HG03025 (cell line): ENCODE measurements at regions not wholly inside any gene's neighbourhood (a gene's known extent, or its start where the extent isn't known, plus 50 kb on each side); places are given as distances from the start of the nearest gene placed in this dataset.

Experiments used
- ATAC-seq: cut with Tn5 transposase; IDR thresholded peaks from one replicate; pipeline ENCODE4 v1.9.1; 2021; ENCODE audit warnings: mild to moderate bottlenecking, moderate library complexity; ENCODE audit not compliant: unreplicated experiment, low FRiP score

DNA sequence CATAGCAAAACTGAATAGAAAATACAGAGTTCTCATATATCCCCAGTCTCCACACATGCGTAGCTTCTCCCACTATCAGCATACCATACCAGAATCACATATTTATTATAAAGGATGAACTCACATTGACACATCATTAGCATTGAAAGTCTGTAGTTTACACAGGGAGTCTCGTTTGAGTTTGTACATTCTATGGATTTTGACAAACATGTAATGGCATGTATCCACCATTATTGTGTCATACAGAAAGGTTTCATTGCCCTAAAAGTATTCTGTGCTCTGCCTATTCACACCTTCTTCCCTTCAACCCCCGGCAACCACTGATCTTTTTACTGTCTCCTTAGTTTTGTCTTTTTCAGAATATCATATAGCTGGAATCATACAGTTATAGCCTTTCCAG, 562.4 kb downstream of the KCTD8 start:
- ATAC-seq: no peak

- ATAC-seq: no peak
Observed at GRCh38 chr4:43898836-43899235, 549.8 kb downstream of the KCTD8 start.

DNA sequence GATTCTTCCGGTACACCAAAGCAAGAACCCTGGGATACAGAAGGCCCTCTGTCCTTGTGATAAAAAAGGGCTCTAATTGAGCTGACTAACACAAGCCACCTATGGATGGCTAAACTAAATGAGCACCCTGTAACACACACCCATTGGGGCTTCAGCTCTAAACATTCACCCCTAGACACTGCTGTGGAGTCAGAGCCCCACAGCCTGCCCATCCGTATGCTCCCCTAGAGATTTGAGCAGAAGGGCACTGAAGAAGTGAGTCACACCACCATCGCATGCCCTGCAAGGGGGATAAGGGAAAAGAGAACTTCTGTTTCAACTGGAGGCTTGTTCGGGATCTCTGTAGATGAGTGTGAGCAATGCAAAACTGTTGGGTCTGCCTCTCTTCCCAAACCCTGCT, 545.2 kb downstream of the KCTD8 start:
- no peak for ATAC-seq

- ATAC-seq: no peak
Observed at GRCh38 chr4:43918377-43918776, 530.2 kb downstream of the KCTD8 start.

DNA sequence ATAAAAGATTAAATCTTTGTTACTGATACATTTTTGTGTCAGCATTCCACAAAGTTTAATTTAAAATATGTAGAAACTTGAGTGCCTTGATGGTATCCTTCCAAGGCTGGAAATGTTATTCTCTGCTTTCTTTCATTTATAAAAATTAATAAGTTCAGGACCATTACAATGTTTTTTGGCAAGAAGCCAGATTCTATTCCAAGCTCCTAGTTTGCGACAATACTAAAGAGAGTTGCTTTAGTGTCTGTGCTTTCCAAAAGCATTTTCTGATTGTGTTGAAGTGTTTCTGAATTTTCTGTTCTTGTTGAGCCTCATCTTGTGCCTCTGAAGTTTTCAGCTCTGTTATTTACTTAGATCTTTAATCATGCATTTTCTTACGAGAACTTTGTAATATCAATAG, 516.2 kb downstream of the KCTD8 start:
- no peak for ATAC-seq

GRCh38 chr4:43943998-43944397, 504.6 kb downstream of the KCTD8 start:
- no peak for ATAC-seq

GRCh38 chr4:43959976-43960375, 488.6 kb downstream of the KCTD8 start:
- no peak for ATAC-seq

GRCh38 chr4:43968011-43968410, 480.6 kb downstream of the KCTD8 start:
- ATAC-seq: no peak

DNA sequence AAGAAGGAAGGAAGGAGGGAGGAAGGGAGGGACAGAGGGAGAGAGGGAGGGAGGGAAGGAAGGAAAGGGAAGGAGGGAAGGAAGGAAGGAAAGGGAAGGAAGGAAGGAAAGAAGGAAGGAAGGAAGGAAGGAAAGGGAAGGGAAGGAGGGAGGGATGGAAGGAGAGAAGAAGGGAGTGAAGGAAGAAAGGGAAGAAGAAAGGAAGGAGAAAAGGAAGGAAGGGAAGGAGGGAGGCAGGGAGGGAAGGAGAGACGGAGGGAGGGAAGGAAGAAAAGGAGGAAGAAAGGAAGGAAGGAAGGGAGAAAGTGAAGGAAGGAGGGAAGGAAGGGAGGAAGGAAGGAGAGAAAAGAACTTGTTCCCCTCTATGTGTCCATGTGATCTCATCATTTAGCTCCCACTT, 465.0 kb downstream of the KCTD8 start:
- ATAC-seq: no peak

DNA sequence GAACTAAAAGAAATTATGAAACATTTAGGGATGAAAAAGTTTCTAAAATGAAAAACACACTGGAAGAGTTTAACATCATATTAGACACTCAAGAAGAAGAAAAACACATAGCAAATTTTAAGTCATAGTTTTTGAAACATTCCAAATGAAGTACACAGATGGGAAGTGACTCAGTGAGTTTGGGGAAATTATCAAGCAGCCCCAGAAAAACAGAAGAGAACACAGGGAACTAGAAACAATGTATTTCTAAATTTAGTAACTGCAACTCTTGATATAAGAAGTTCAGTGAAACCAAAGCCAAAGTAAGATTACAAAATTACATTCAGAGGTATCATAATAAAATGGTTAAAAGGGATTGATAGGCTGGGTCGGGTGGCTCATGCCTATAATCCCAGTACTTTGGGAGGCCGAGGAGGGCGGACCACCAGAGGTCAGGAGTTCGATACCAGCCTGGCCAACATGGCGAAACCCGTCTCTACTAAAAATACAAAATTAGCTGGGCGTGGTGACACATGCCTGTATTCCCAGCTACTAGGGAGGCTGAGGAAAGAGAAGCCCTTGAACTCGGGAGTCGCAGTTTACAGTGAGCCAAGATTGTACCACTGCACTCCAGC, 461.2 kb downstream of the KCTD8 start:
- no peak for ATAC-seq

DNA sequence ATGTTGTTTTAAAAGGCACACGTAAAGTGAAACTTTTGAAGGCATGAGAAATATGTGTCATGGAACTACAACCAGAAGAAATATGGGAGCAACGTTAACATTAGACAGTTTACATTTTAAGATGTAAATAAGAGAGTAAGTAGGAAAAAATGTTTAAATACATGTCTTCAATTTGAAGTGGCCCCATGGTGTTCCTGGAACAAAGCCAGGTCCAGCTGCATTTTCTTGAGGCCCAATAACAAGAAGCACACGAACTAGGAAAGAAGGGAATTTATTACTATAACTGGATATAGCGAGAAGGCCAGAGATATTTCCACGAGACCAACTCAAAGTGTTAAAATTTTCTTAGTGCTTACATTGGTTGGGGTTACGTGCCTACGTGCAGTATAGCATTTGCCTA, 458.1 kb downstream of the KCTD8 start:
- no peak for ATAC-seq

DNA sequence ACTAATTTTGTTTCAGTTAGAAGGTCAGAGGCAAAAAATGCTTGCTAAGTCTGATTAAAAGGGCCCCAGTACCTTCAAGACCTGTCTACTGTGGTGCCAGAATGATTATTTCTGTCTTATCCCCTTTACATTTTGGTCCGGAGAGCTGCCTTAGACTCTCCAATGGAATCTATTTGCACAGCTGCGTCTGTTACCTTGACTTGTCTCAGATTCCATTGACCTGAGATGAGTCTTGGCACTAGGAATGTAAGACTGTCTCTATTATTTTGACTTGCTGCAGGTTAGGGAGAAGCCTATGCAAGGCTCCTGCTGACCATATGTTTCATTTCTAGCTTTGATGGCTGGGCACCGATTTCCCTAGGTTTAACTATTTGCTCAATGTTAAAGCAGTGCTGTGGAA, 457.6 kb downstream of the KCTD8 start:
- no peak for ATAC-seq

- ATAC-seq: no peak
Observed at GRCh38 chr4:43992552-43992951, 456.1 kb downstream of the KCTD8 start.

DNA sequence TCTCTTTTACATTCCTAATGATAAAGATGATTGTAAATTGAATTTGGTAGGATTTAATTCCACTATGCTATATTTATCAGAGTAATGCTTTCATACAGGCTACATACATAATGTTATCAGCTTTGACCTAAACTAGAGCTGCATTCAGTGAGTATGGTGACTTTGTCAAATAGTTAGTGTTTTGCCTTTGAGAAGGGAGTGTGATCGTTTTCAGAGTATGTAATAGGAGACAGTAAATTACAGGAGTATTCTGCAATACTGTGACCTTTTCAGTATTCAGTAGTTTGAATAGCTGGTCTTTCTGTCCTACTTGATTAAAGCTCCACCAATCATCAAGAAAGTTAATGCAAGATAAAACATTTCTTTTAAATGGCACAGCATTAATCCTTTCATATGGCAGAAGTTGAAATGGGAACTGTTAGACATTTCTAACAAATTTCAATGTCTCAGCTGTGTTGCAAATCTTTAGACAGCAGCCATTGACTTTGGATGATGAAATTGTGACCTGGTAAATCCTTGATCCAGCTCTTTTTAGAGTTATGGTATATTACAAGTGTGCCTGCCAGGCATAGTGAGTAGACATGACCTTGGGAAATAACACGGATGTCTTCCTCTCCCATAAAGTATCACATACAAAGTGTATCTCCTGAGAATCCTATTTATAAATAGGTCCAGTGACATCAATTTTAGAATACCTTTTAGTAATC, 455.3 kb downstream of the KCTD8 start:
- ATAC-seq: no peak

- no peak for ATAC-seq
Observed at GRCh38 chr4:43999669-44000068, 448.9 kb downstream of the KCTD8 start.

DNA sequence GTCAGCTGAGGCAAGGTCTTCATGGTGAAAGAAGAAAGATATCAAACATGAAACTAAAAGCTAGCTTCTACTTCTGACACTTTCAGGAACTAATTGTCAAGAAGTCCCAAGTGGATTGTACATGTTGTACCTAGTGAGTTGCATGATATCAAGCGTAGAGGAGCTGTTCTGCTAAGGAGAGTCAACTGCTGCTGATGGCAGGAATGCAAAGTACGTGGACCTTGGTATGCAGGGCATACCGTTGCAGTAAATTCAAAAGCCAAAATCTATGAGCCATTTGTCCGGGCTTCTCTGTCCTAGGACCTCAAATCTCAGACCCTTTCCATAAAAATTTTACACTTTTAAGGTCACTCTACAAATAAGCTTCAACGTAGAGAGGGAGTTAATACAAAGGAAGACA, 446.2 kb downstream of the KCTD8 start:
- ATAC-seq: no peak

GRCh38 chr4:44016570-44017421, 431.8 kb downstream of the KCTD8 start:
- no peak for ATAC-seq

DNA sequence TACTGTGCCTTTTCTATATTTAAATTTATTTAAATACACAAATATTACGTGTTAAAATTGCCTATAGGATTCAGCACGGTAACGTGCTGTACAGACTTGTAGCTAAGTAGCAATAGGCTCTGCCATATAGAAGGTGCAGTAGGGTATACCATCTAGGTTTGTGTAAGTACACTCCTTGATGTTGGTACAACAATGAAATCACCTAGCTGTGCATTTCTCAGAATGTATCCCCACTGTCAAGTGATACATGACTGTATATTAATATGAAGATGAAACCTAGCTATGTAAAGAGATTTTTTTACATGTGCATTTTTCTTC, 431.2 kb downstream of the KCTD8 start:
- no peak for ATAC-seq

GRCh38 chr4:44019721-44020120, 428.9 kb downstream of the KCTD8 start:
- ATAC-seq: no peak

DNA sequence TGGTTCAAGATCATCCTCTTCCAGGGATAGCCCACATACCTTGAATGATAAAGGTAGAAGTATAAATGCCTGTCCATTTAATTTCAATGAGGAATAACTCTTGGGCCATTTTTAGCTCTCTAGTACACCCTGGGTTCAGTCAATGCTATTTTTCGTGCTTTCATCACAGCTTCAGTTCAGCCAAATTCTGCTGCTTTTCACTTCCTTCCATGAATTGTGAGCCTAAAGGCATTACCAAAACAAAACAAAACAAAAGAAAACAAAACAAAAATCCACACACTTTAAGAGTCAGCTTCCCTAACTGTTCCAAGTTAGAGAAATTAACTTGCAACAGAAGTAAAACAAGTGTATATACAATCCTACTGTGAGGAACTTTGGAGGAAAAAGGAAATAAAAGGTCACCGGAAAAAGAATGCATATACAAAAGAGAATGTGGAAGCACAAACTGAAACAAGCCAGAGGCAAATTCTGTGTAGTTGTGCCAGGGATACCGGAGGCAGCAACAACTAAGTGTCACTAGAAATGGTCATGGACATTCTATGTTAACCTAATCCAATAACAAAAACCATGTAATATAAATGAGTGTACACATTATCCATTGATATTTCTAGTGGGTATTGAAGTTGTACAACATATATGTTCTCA, 423.1 kb downstream of the KCTD8 start:
- ATAC-seq: no peak

DNA sequence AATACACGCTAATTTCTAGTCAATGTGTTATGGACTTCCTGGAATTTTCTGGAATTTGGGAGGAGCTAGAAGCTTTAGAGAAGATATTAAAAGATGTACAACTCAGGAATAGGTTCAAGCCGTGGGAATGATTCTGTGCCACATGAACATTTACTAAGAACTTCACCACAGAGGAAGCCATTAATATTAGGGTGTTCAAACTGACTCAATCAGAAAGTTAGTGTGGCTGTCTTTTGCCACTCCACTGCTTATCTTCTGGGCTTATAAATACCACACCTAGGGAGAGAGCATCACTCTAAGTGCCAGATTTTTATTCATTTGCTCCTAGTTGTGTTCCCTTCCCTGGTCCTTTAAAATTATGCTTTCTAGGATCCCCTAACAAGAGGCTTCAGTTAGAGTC, 409.8 kb downstream of the KCTD8 start:
- no peak for ATAC-seq
